T follicular helper cell (primary cell): ENCODE measurements at regions not wholly inside any gene's neighbourhood (a gene's known extent, or its start where the extent isn't known, plus 50 kb on each side); places are given as distances from the start of the nearest gene placed in this dataset.

ENCODE experiments used
- DNase-seq: peaks from one replicate; pipeline ENCODE4 v3.0.0-alpha.2; 2020; ENCODE audit warnings: low read depth

GRCh38 chr3:72401005-72401545 lies 447.2 kb downstream of the SHQ1 start:
- no peak for DNase-seq

- no peak for DNase-seq
Observed at GRCh38 chr3:72398781-72399180, 449.5 kb downstream of the SHQ1 start.

GRCh38 chr3:72397586-72397985 lies 450.7 kb downstream of the SHQ1 start:
- DNase-seq, result no peak

DNA sequence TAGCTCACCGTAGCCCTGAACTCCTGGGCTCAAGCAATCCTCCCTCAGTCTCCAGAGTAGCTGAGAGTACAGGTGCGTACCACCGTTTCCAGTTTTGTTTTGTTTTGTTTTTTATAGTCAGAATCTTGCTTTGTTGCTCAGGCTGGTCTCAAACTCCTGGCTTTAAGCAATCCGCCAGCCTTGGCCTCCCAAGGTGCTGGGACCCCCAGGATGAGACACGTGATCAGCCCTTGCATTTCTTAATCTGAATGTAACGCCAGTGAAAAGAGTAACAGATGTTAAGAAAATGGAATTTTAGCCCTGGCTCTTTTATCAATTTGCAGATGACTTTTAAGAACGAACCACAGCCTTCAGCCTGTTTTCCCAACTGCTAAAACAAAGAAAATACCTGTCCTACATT lies 451.3 kb downstream of the SHQ1 start:
- no peak for DNase-seq

- no peak for DNase-seq
Observed at GRCh38 chr3:72395776-72396311, 452.4 kb downstream of the SHQ1 start.

DNA sequence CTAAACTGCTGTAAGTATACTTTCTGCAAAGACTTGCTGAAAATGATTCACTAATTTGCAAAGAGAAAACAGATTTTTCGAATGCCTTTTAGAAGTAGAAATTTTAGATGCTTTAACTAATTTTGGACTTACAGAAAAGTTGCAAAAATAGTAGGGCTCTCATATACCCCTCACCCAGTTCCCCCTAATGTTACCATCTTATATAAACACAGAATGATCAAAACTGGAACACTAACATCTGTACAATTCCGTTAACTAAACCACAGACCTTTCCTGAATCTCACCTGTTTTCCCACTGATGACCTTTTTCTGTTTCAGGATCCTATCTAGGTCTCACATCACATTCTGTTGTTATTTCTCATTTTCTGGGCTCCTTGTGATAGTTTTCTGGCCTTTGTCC lies 454.8 kb downstream of the SHQ1 start:
- no peak for DNase-seq

DNA sequence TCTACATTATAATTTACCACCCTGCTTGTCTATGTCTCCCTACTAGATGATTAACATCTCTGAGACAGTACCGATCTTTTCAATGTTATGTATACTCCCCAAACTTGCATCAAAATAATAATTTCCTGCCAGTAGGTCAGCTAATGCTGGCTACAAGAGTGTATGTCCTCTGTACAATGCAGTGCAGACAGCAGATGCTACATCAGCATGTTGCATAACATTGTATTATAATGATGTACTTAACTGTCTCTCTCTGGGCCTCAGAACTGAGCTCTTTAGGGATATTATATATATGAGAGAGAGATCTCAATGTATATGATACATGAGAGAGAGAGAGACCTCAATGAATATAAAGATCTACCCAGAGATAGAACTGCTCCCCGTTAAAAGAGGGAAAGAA lies 456.6 kb downstream of the SHQ1 start:
- DNase-seq, result no peak

- DNase-seq, result no peak
Observed at GRCh38 chr3:72390841-72391240, 457.4 kb downstream of the SHQ1 start.

DNA sequence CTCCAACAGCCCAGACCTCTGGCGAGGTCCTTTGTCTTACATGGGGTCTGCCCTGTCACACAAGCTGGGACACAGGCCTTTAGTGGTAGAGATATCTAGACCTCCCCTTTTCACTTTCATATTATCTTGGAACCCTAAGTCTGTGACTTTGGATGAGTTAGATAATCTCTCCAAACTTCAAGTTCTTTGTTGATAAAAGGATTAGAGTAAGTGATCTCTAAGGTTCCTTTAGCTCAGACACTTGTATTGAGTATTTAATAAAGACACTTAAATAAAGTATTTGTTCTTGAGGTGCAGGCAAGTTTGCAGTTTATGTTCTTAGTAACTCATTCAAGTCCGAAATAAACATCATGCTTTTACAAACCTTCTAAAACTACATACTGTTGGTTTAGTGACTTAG lies 459.6 kb downstream of the SHQ1 start:
- no peak for DNase-seq

- DNase-seq, result no peak
Observed at GRCh38 chr3:72388117-72388516, 460.1 kb downstream of the SHQ1 start.

- DNase-seq, result no peak
Observed at GRCh38 chr3:72386327-72387000, 461.8 kb downstream of the SHQ1 start.

DNA sequence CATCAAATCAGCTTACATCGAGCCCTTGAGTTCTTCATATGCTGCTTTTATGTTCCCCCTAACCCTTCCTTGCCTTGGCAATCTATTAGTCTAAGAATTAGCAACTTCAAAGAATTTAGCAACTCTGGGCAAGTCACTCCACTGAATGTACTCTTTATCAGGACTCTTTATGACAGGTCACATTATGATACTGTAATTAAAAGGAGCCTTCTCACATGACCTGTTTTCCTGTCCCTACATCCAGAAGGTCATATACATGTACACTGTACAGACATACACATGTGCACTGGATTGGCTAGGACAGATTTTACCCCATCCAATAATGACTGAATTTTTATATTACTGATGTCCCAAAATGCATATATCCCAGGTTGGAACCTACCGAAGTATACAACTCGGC lies 463.1 kb downstream of the SHQ1 start:
- no peak for DNase-seq

DNA sequence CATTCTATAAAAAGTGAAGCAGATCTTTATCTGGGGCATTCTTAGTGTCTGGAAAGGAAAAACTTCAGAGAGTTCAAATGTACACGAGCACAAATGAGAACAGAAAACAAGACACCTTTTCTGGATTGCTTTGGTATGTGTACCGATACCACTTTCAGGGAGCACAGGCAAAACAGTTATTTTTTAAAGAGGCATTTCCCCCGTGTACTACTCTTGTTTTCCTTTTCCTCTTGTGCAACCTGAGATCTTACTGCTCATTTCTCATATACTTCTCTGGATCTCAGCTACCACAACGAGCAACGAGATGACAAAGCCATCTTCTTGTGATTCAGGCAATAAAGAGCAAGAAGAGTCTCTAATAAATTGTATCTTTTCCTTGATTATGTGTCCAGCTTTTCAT lies 463.6 kb downstream of the SHQ1 start:
- DNase-seq, result no peak

DNA sequence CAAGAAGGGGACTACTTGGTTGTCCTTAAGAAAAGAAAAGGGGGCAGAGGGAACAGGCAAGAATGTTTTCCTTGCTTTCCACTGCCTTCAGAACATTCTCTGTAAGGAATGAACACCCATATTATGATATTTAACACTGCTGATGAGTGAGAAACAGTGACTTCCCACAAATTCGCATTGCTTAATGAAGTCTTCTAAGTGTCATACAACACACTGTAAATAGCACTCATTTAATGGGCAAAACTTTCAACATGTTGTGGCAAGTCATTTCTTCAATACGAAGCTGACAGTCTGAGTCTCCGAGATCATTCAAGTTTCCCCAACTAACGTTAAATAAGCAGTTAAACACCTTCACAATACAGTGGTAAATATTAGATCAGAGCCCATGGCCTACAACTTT lies 464.4 kb downstream of the SHQ1 start:
- no peak for DNase-seq

DNA sequence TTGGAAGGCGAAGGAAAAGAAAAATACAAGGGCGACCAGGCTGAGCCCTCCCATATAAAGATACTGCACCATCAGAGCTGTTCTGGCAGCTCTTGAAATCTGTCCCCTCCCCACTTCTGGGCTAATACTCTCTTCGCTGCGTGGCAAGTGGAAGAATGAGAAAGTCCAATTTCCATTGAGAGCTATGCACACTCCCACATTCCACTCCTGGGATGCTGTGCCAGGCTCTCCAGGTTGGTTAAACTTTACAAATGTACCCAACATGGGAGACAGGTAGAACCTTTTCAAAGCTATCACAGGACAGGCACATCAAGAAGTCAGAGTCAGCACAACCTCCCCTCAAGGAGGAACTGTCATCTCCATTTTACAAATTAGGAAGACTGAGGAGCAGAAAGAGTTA lies 465.0 kb downstream of the SHQ1 start:
- DNase-seq, result no peak

- DNase-seq, result no peak
Observed at GRCh38 chr3:72382460-72382859, 465.8 kb downstream of the SHQ1 start.

GRCh38 chr3:72381584-72381983 lies 466.7 kb downstream of the SHQ1 start:
- DNase-seq, result no peak

DNA sequence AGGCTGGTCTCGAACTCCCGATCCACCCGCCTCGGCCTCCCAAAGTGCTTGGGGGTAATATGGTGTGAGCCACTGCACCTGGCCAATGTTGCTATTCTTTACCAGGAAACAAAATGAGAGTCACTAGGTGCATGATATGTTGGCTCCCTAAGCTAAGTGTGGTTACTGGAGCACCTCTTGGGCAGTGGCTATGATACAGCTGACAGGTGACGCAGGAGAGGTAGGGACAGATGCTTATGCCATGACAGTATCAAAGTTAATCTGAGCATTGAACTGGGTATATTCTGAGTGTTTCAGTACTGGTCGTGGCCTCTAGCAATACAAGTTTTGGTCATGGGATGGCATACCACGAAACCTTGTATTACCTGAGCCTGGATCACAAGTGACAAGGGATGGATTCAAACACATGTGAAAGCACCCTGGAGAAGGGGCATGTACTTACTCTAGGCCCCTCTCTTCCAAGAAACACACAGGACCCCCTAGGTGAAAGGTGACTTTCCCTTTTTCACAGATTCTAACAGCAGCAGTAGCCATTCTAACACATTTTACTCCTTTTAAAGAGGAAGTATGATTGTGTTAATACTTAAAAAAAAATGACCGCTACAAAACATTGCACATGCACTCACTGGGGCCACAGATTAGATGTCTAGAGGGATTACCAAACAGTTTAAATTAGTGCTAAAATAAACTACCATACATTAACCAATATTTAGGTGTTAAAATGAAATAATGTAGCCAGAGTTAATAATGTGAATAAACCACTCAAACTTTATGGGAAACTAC lies 467.3 kb downstream of the SHQ1 start:
- no peak for DNase-seq

DNA sequence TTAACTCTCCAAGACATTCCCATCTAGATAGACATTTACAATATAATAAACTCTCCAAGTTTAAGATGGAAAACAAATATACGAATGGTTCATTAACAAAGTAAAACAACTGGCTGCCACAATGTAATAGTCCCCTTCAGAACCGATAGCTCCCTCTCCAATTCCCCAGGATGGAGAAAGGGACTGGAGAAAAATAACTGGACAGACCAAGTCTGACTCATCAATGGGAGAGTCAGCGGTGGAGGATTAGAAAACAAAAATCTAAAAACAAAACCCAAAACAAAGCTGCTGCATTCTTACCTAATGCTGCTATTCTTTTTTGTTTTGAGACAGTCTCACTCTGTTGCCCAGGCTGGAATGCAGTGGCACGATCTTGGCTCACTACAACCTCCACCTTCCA lies 468.1 kb downstream of the SHQ1 start:
- no peak for DNase-seq

GRCh38 chr3:72379500-72380187 lies 468.6 kb downstream of the SHQ1 start:
- no peak for DNase-seq

DNA sequence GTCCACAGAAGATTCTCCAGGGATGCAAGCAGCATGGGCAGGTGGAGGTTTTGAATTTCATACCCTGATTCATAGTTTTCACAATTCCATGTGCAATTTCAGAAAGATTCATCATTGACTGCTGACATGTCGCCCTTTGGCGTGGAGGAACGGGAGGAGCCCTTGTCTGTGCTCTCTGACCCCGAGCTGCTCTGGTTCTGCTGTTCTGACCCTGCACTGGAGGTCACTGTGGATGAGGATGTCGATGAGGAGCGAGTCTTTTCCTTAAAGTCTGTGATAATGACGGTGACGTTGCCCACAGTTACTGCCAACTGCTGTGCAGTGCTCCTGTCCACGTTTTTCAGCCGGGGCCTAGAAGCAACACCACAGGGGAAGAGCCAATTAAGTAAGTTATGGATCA lies 470.0 kb downstream of the SHQ1 start:
- no peak for DNase-seq

DNA sequence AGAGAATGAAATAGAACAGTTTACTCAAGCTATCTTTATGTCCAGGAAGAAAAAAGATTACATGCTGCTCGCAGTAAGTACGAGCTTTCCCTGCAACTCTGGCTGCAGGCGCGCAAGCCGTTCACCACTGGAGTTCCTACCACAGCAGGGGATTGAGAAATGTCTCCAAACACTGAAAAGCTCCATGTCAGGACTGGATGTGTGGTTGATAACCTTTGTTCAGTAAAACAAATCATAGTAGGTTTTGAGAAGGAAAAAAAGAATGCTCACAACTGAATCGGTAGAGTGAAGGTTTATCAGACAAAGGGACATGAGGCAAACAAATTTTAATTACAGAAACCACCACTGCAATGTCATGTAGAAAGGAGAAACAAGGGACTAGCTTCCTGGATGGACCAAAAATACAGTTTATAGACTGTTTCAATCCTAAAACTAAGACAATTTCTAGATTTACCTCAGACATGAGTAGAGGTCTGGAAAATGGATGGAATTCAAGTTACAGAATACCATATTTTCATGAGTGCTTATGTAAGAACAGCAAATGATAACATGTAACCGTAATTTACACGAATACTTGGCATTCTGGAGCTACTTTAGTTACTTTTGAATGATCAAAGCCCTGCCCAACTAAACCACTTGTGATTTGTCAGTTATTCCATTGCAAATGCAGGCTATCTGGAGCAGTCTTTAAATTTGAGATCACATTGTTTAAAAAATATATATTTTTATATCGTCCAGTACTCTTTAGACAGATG lies 471.1 kb downstream of the SHQ1 start:
- no peak for DNase-seq
